Activated naive CD8-positive, alpha-beta T cell treated with anti-CD3 and anti-CD28 coated beads, Interleukin-2, amount 10 ng/mL, durations not matched to agents 7 days and 5 days (primary cell): ENCODE measurements at regions not wholly inside any gene's neighbourhood (a gene's known extent, or its start where the extent isn't known, plus 50 kb on each side); places are given as distances from the start of the nearest gene placed in this dataset.

Source experiments
- ATAC-seq: fragments of 150-1000 bp; cut with Tn5 transposase; one replicate; pipeline ENCODE4 v1.10.0; 2021; ENCODE audit warnings: low read depth, moderate library complexity
- POLR2A ChIA-PET: fragments of 350-600 bp; sonication (Branson Sonifier 250); formaldehyde crosslinking; loops from one replicate; lab custom pipeline; 2021; ENCODE audit warnings: antibody characterized with exemption; lab: Charles Lee
- DNase-seq: peaks from one replicate; pipeline ENCODE4 v3.0.0; 2021
- H3K27ac Mint-ChIP-seq: one replicate; pipeline ENCODE4 v1.8.0; 2022; ENCODE audit warnings: mild to moderate bottlenecking, mixed read lengths
- H3K27me3 Mint-ChIP-seq: one replicate; pipeline ENCODE4 v1.8.0; 2022; ENCODE audit warnings: mild to moderate bottlenecking, moderate library complexity, mixed read lengths
- H3K36me3 Mint-ChIP-seq: one replicate; pipeline ENCODE4 v1.8.0; 2021; ENCODE audit warnings: mild to moderate bottlenecking, mixed read lengths
- H3K4me1 Mint-ChIP-seq: one replicate; pipeline ENCODE4 v1.8.0; 2021; ENCODE audit warnings: mixed read lengths
- H3K4me3 Mint-ChIP-seq: one replicate; pipeline ENCODE4 v1.8.0; 2022; ENCODE audit warnings: mild to moderate bottlenecking, moderate library complexity, mixed read lengths
- H3K9me3 Mint-ChIP-seq: one replicate; pipeline ENCODE4 v1.8.0; 2021; ENCODE audit warnings: mixed read lengths

DNA sequence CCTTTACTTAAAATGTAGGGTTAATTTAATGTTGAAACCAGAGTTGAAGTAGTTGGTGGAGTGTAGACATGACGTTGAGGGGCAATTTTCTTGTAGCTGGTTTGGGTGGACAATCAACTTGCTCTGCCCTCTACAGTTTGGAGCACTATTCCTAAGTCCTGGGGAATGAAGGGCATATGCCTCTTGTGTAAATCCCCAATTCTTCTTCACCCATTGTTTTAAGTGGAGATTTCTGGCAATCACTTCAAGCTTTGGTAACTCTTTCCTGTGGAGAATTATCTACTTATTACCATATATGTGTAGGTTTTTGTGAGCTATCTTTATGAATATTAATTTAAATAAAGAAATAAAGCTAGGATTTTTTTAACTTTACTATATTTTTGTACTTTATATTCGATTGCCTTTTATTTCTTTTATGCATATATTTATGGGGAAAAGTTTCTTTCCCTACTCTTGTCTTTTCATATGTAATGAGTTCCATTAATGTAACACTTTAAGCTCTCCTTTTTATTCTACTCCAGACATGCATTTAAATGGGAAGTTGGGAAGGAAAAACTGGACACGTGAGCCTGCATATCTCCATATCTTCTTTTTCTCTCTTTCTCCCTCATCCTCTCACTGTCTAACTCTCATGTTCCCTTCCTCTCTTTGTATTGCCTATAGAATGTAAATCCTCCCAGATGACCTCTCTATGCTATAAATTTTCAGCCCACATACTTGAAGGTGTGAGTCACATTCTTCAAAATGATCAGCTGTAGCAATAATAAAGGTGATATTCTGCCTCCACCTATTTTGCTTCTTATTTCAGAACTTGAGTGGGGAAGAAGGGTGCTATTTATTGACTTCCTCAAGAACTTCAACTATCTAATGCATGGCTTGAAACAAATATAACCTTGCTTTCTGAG is 276.7 kb downstream of the PTPRC start:
- H3K4me1 Mint-ChIP-seq: peaks cover 55% of the 10 kb centered on the region
- no peak overlapping the region for H3K4me3 Mint-ChIP-seq
- DNase-seq (no peak), ATAC-seq (no peak)
- H3K27me3 Mint-ChIP-seq: no peaks in the 10 kb centered on the region
- peaks cover 1% of the 10 kb centered on the region for H3K9me3 Mint-ChIP-seq
- POLR2A ChIA-PET: no interaction called here
- no peak overlapping the region for H3K27ac Mint-ChIP-seq
- peaks cover 72% of the 10 kb centered on the region for H3K36me3 Mint-ChIP-seq

DNA sequence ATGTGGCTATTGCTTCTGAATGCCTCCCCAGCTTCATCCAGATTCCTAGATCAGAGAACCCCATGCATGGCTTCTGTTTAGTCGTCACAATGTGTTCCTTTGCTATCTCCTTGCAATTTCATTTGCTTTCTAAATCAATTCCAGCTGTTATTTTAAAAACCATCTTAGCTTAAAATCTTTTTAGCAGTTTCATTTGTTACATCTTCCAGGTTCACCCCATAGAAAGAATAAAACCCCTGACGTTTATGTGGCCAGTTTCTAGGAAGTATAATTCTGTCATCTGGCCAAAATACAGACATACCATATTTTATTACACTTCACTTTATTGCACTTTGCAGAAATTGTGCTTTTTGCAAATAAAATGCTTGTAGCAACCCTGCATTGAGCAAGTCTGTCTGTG is 278.4 kb downstream of the PTPRC start:
- Mint-ChIP-seq H3K27ac (peak overlapping the region; percentile 31), H3K4me3 (no peak overlapping the region), H3K4me1 (peaks cover 55% of the 10 kb centered on the region), H3K9me3 (no peaks in the 10 kb centered on the region), H3K27me3 (no peaks in the 10 kb centered on the region), H3K36me3 (peaks cover 64% of the 10 kb centered on the region)
- POLR2A ChIA-PET: interaction anchor here (1.3 kb wide), 1 partner anchor 19 kb away, joined by 3 read pairs; no protein-coding TSS in a partner anchor
- ATAC-seq (no peak), DNase-seq (no peak)

DNA sequence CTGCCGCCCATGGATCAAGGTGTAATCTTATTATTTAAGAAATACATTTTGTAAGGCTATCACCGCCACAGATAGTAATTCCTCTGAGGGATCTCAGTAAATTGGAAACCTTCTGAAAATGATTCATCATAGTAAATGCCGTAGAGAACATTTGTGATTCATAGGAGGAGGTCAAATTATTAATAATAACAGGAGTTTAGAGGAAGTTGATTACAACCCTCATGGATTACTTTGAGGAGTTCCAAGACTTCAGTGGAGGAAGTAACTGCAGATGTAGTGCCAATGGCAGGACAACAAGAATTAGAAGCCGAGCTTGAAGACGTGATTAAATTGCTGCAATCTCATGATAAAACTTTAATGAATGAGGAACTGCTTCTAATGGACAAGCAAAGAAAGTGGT is 280.1 kb downstream of the PTPRC start:
- POLR2A ChIA-PET: interaction anchor here (1.1 to 2.0 kb wide), 4 partner anchors 17 to 91 kb away, joined by 3 to 7 read pairs (median 3); no protein-coding TSS in a partner anchor
- DNase-seq (no peak), ATAC-seq (no peak)
- H3K9me3 Mint-ChIP-seq: no peaks in the 10 kb centered on the region
- peaks cover 63% of the 10 kb centered on the region for H3K36me3 Mint-ChIP-seq
- no peaks in the 10 kb centered on the region for H3K27me3 Mint-ChIP-seq
- peak overlapping the region; percentile 74 for H3K4me3 Mint-ChIP-seq
- H3K4me1 Mint-ChIP-seq: peaks cover 60% of the 10 kb centered on the region
- peak overlapping the region; percentile 82 for H3K27ac Mint-ChIP-seq

DNA sequence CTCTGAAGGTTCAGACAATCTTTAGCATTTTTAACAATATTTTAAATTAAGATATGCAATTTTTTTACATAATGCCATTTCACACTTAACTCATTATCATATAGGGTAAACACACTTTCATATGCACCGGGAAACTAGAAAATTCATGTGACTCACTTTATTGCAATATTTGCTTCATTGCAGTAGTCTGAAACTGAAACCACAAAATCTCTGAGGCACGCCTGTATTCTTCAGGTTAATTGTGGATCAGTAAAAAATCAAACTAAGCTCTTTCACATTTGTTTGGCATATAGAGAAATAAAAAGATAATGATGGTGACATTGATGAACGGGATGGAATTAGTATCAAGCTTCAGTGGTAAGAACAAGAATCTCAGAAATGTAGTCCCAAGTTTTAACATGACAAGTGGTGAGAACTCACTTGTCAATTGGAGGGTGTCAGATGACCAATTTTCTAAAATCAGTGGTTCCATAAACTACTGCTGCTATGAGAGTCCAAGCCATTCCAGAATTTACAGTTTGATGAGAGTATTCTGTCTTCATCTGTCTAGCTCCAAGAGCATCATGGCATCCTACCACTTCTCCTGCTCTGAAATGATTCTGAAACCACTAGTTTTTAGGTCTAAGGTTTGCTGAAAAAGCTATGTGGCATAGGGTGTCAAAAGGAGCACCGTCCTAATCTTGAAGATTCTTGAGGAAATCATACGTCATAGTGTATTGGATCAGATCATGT is 281.0 kb downstream of the PTPRC start:
- Mint-ChIP-seq H3K4me3 (peak overlapping the region; percentile 74), H3K4me1 (peaks cover 65% of the 10 kb centered on the region), H3K27me3 (no peaks in the 10 kb centered on the region), H3K27ac (peak overlapping the region; percentile 82), H3K9me3 (no peaks in the 10 kb centered on the region), H3K36me3 (peaks cover 62% of the 10 kb centered on the region)
- POLR2A ChIA-PET: interaction anchor here (1.5 to 2.0 kb wide), 2 partner anchors 13 to 17 kb away, joined by 4 to 7 read pairs; no protein-coding TSS in a partner anchor
- DNase-seq (no peak), ATAC-seq (peak; percentile 73)

DNA sequence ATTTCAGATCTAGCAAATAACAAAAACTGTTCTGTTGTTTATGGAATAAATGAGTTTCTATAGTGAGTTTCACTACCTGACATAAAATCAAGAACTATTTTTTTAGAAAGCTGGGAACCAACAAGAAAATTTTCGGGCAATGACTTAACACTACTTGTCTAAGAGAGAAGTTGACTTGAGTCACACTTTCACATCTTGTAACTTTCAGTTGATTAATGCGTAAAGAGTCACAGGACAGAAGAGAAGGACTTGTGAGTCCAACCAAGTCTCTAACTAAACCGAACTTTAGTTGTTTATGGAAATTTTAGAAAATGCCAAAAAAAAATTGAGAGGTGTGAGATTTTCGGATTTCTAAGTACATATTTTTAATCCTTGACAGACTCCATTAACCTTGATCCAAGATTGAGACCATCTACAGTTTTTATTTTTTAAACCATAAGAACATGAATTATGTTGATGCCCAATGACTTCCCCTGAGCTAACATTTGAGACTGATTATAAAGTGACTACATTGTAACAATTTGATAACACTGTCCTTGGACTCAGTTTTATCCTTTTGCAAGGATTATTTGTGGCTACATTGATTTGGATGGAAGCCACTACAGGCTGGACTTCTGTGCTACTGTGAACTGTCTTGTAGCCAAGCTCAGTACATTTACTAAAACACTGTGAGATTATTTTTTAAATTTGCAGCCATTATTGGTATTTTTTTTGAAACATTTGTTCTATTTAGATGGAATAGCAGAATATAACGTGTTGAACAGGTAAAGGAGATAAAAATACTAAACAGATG is 284.0 kb downstream of the PTPRC start:
- Mint-ChIP-seq H3K27me3 (no peaks in the 10 kb centered on the region), H3K9me3 (no peaks in the 10 kb centered on the region), H3K36me3 (peaks cover 47% of the 10 kb centered on the region), H3K4me1 (peaks cover 66% of the 10 kb centered on the region), H3K27ac (peak overlapping the region; percentile 44), H3K4me3 (peak overlapping the region; percentile 33)
- POLR2A ChIA-PET: interaction anchor here (0.7 to 1.6 kb wide), 2 partner anchors 13 to 15 kb away, joined by 5 to 7 read pairs; no protein-coding TSS in a partner anchor
- DNase-seq: no peak
- ATAC-seq: no peak

DNA sequence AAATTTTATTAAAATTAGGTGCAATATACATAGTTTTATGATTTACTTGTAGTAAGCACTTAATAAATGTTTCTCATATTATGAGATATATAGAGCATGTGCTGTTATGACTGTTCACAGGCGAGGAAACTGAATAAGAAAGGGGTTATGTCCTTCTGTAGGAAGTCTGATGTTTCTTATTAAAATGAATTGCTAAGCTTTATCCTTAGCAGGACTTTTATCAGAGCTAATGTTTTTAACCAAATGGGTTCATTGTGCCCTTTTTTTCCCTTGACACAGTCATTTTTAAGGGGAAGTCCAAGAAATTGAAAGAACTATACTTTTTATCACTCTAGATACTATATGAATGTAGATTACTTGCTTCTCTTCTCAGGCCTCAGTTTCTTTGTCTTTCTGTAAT is 285.2 kb downstream of the PTPRC start:
- POLR2A ChIA-PET: interaction anchor here (1.0 kb wide), 1 partner anchor 13 kb away, joined by 5 read pairs; no protein-coding TSS in a partner anchor
- no peak overlapping the region for H3K4me3 Mint-ChIP-seq
- H3K4me1 Mint-ChIP-seq: peaks cover 59% of the 10 kb centered on the region

DNA sequence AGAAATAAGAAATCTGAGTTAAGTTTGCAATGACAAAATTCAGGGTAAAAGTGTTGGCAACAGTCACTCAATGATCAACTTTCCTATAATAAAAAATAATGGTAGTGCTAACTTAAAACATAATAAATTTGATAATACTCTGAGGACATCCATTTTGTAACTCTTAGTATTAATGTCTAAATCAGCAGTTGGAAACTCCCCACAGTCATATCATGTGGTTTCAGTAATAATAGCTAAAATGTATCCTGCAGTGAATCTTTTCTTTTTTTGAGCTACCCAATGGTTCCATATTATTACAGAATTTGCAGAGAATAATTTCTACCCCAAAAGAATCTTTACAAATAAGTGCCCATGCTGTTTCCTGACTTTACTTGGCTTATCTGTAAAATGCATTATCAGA is 286.7 kb downstream of the PTPRC start:
- no peaks in the 10 kb centered on the region for H3K27me3 Mint-ChIP-seq
- no peak overlapping the region for H3K4me3 Mint-ChIP-seq
- ATAC-seq (no peak), DNase-seq (no peak)
- H3K27ac Mint-ChIP-seq: no peak overlapping the region
- no peaks in the 10 kb centered on the region for H3K9me3 Mint-ChIP-seq
- peaks cover 58% of the 10 kb centered on the region for H3K4me1 Mint-ChIP-seq
- peaks cover 32% of the 10 kb centered on the region for H3K36me3 Mint-ChIP-seq
- POLR2A ChIA-PET: interaction anchor here (0.7 kb wide), 1 partner anchor 19 kb away, joined by 3 read pairs; no protein-coding TSS in a partner anchor

More for the DNA sequence above, 285.2 kb downstream of the PTPRC start:
- Mint-ChIP-seq H3K27ac (no peak overlapping the region), H3K36me3 (peaks cover 37% of the 10 kb centered on the region), H3K9me3 (no peaks in the 10 kb centered on the region), H3K27me3 (no peaks in the 10 kb centered on the region)
- ATAC-seq: no peak
- no peak for DNase-seq

DNA sequence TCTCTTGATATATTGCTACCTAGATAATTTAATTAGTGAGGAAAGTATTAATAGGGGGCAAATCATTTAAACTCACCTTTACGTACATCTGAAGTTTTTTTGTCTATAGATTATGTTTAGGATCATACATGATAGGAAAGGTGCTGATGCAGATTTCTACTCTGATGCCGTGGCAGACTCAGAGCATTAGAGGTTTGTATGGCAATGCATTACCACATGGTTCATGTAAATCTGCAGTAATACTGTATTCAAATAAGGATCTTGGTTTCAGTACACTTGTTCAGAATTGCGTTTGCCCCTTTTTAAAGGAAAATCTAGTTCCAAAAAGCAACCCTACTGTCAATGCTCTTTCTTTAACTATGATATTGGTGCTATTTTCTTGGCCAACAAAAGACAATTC is 288.3 kb downstream of the PTPRC start:
- no peak for DNase-seq
- no peaks in the 10 kb centered on the region for H3K9me3 Mint-ChIP-seq
- peaks cover 53% of the 10 kb centered on the region for H3K4me1 Mint-ChIP-seq
- no peak overlapping the region for H3K4me3 Mint-ChIP-seq
- no peak for ATAC-seq
- peaks cover 28% of the 10 kb centered on the region for H3K36me3 Mint-ChIP-seq
- H3K27ac Mint-ChIP-seq: no peak overlapping the region
- H3K27me3 Mint-ChIP-seq: no peaks in the 10 kb centered on the region
- POLR2A ChIA-PET: no interaction called here

DNA sequence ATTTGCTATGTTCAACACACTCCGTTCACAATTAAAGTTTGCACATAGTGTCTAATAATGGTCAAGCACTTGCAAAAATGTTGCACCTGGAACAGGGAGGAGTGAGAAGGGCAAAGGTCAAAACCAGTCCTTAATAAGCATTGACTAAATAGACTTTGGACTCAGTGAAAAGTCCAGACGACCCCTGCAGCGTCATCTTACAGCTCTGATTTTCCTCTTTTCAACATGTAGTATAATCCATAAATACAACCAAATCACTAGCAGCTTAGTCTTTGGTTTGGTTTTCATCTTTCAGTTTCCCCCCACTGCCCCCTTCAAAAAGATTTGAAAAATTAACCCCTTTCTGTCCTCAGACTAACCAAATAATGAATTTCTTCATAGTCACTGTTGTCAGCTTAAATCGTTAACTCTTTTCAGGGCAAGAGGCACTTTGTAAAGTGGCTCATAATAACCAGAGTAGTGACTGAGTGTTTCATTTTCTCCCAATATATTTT is 290.3 kb downstream of the PTPRC start:
- peaks cover 29% of the 10 kb centered on the region for H3K36me3 Mint-ChIP-seq
- H3K4me3 Mint-ChIP-seq: peak overlapping the region; percentile 65
- H3K27me3 Mint-ChIP-seq: no peaks in the 10 kb centered on the region
- peaks cover 50% of the 10 kb centered on the region for H3K4me1 Mint-ChIP-seq
- peak overlapping the region; percentile 22 for H3K27ac Mint-ChIP-seq
- no peaks in the 10 kb centered on the region for H3K9me3 Mint-ChIP-seq
- DNase-seq: no peak
- no peak for ATAC-seq
- POLR2A ChIA-PET: interaction anchor here (1.0 kb wide), 1 partner anchor 113 kb away, joined by 3 read pairs; no protein-coding TSS in a partner anchor

DNA sequence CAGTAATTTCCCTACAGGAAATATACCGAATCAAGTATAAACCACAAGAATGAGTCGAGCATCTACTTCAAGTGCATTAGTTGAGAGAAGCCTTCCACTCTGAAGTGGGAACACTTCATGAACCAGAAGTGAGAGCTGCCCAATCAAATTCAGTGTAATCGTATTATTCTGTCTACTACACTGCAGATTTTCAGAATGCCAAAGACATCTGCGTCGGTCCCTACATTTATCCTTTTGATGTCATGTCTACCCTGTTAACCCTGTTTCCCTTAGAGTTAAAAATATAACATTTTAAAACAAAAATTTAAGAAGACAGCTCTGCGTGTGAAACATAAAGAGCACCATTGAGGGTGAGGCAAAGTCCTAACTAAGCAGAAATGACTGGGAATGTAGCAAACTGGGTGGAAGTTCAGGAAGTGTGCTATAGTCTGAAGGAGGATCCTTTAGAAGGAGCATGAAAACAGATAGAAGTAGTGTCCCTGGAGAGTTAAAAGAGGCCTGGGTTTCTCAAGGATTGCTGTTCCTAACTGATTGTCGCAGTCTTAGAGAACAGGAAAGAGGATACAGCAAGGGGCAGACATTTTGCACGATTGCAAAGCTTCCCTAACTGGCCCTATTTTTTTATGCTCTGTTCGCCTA is 291.2 kb downstream of the PTPRC start:
- ATAC-seq (peak; percentile 69), DNase-seq (no peak)
- peak overlapping the region; percentile 83 for H3K27ac Mint-ChIP-seq
- H3K4me1 Mint-ChIP-seq: peaks cover 44% of the 10 kb centered on the region
- peak overlapping the region; percentile 85 for H3K4me3 Mint-ChIP-seq
- no peaks in the 10 kb centered on the region for H3K27me3 Mint-ChIP-seq
- H3K36me3 Mint-ChIP-seq: peaks cover 26% of the 10 kb centered on the region
- POLR2A ChIA-PET: interaction anchor here (0.8 to 1.0 kb wide), 2 partner anchors 112 to 234 kb away, joined by 3 read pairs; no protein-coding TSS in a partner anchor
- no peaks in the 10 kb centered on the region for H3K9me3 Mint-ChIP-seq

DNA sequence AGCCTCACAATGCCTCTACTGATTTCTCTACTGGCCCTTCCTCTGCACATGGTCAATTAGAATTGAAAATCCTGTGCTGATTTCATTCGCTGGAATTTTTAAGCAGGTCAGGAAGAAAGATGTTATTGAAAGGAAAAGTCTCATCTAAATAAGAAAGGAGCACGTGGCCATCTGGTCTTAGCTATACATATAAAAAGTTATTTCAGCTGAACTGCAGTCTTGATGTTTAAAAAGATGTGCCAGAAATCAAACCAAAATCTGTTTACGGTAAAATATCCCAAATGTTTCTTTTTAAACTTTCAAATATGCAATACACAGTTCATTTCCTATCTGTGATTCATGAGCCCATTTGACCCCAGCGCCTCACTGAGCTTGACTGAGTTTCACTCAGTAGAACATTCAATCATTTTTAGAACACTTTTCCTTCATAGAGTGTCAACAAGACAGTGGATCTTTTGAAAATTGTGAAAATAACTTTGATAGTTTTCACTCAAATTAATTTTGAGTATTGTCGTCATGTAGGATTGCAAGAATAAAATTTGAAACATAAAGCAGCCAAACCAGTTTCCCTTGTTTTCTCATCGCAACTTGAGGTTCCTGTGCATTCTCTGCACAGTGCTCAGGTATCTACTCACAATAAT is 293.6 kb downstream of the PTPRC start:
- Mint-ChIP-seq H3K36me3 (peaks cover 19% of the 10 kb centered on the region), H3K27ac (peak overlapping the region; percentile 87), H3K4me1 (peaks cover 32% of the 10 kb centered on the region), H3K27me3 (no peaks in the 10 kb centered on the region), H3K9me3 (no peaks in the 10 kb centered on the region), H3K4me3 (peak overlapping the region; percentile 93)
- no peak for ATAC-seq
- POLR2A ChIA-PET: interaction anchor here (1.0 to 1.3 kb wide), 3 partner anchors 12 to 237 kb away, joined by 3 to 4 read pairs (median 4); no protein-coding TSS in a partner anchor
- no peak for DNase-seq
